Endodermal cell (in vitro differentiated cells): ENCODE measurements at regions not wholly inside any gene's neighbourhood (a gene's known extent, or its start where the extent isn't known, plus 50 kb on each side); places are given as distances from the start of the nearest gene placed in this dataset.

Experiments
- DNase-seq: peaks from one replicate; pipeline ENCODE4 v3.0.0-alpha.2; 2017
- H3K27ac ChIP-seq: 2 replicates; pipeline ENCODE4 v1.5.1; 2013; ENCODE audit warnings: mild to moderate bottlenecking, low read depth, low read length, moderate library complexity
- H3K27me3 ChIP-seq: 2 replicates; pipeline ENCODE4 v1.6.1; 2013; ENCODE audit warnings: mild to moderate bottlenecking, low read length, moderate library complexity; ENCODE audit not compliant: insufficient read depth, control insufficient read depth, poor library complexity, severe bottlenecking
- H3K36me3 ChIP-seq: 2 replicates; pipeline ENCODE4 v1.7.0; 2013; ENCODE audit warnings: mild to moderate bottlenecking, low read length, moderate library complexity; ENCODE audit not compliant: control insufficient read depth, insufficient read depth
- H3K4me1 ChIP-seq: one replicate; pipeline ENCODE4 v1.7.0; 2013; ENCODE audit warnings: low read length; ENCODE audit not compliant: control insufficient read depth, insufficient read depth
- H3K4me3 ChIP-seq: 2 replicates; pipeline ENCODE4 v1.5.1; 2013; ENCODE audit warnings: mild to moderate bottlenecking, low read length, moderate library complexity
- H3K9ac ChIP-seq: 2 replicates; pipeline ENCODE4 v1.6.1; 2013; ENCODE audit warnings: mild to moderate bottlenecking, low read length, moderate library complexity; ENCODE audit not compliant: poor library complexity, severe bottlenecking; ENCODE audit errors: extremely low read depth
- H3K9me3 ChIP-seq: 2 replicates; pipeline ENCODE4 v1.6.1; 2013; ENCODE audit warnings: mild to moderate bottlenecking, low read length, moderate library complexity; ENCODE audit not compliant: control insufficient read depth
- H3K27ac Mint-ChIP-seq: 2 replicates; pipeline ENCODE4 v1.8.0; 2020; ENCODE audit warnings: mixed read lengths
- H3K27me3 Mint-ChIP-seq: 2 replicates; pipeline ENCODE4 v1.8.0; 2021; ENCODE audit warnings: mild to moderate bottlenecking, mixed read lengths; ENCODE audit not compliant: insufficient read depth
- H3K36me3 Mint-ChIP-seq: 2 replicates; pipeline ENCODE4 v1.8.0; 2020; ENCODE audit warnings: low read depth, mixed read lengths
- H3K4me1 Mint-ChIP-seq: 2 replicates; pipeline ENCODE4 v1.8.0; 2020; ENCODE audit warnings: mixed read lengths
- H3K4me3 Mint-ChIP-seq: 2 replicates; pipeline ENCODE4 v1.8.0; 2020; ENCODE audit warnings: mild to moderate bottlenecking, moderate library complexity, mixed read lengths
- H3K9me3 Mint-ChIP-seq: 2 replicates; pipeline ENCODE4 v1.8.0; 2020; ENCODE audit warnings: mild to moderate bottlenecking, mixed read lengths
- WGBS, 2 experiments: methylation state at CpG; one replicate each; pipeline versions ENCODE4 v1.1.5 to v1.1.7; 2013; ENCODE audit warnings: missing lambda C conversion rate in 2 of 2, mixed read lengths in 1 of 2; ENCODE audit not compliant: insufficient coverage in 1 of 2, insufficient read length in 1 of 2; 5-methylcytosine and 5-hydroxymethylcytosine counted together
- TF ChIP-seq, protein P1 (sequence below): fragments of 200-600 bp; sonication (generic); conservative IDR thresholded peaks from 2 replicates; pipeline ENCODE4 v1.5.0; 2021; ENCODE audit warnings: antibody characterized with exemption, mild to moderate bottlenecking

DNA sequence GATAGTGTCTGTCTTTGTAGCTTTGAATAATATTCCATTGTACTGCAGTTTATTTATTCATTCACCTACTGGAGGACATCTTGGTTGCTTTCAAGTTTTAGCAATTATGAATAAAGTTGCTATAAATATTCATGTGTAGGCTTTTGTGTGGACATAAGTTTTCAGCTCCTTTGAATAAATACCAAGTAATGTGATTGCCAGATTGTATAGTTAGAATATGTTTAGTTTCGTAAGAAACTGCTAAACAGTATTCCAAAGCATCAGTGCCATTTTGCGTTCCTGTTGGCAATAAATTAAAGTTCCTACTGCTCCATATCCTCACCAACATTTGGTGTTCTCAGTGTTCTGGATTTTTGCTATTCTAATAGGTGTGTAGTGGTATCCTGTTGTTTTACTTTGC lies 311.7 kb upstream of the FMN2 start:
- DNase-seq = no peak
- Histone ChIP-seq H3K27ac (no peak overlapping the region), H3K9ac (no peak overlapping the region), H3K4me1 (no peaks in the 10 kb centered on the region), H3K9me3 (no peaks in the 10 kb centered on the region), H3K36me3 (no peaks in the 10 kb centered on the region), H3K4me3 (no peak overlapping the region), H3K27me3 (no peaks in the 10 kb centered on the region)
- Mint-ChIP-seq H3K36me3 (peaks cover 3% of the 10 kb centered on the region), H3K9me3 (peaks cover 2% of the 10 kb centered on the region), H3K4me3 (no peak overlapping the region), H3K27me3 (no peaks in the 10 kb centered on the region), H3K4me1 (no peaks in the 10 kb centered on the region), H3K27ac (no peak overlapping the region)
- TF ChIP-seq, protein P1, sequence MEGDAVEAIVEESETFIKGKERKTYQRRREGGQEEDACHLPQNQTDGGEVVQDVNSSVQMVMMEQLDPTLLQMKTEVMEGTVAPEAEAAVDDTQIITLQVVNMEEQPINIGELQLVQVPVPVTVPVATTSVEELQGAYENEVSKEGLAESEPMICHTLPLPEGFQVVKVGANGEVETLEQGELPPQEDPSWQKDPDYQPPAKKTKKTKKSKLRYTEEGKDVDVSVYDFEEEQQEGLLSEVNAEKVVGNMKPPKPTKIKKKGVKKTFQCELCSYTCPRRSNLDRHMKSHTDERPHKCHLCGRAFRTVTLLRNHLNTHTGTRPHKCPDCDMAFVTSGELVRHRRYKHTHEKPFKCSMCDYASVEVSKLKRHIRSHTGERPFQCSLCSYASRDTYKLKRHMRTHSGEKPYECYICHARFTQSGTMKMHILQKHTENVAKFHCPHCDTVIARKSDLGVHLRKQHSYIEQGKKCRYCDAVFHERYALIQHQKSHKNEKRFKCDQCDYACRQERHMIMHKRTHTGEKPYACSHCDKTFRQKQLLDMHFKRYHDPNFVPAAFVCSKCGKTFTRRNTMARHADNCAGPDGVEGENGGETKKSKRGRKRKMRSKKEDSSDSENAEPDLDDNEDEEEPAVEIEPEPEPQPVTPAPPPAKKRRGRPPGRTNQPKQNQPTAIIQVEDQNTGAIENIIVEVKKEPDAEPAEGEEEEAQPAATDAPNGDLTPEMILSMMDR = no peak
- WGBS, 2 experiments = 71% methylated on average over 1 of the region's 2 CpGs; no CpG with 5 or more reads in 1 of the 2 experiments

DNA sequence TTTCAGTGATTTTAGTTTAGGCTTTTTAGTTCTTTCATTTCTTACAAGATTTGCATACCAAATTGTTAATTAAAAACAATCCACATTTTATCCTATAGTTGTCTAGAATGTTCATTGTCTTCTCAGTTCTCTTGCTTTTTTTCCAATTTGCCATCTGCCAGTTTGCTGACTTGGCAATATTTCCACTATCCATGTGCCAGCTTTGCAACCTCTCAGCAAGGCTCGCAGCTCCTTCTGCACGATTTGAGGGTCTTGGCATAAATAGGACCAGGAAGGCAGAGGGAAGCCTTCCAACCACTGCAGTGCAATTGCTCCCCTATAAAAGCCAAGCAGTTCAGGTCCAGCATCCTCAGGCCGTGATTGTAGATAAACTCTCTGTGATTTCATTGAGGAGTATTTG lies 306.8 kb upstream of the FMN2 start:
- Mint-ChIP-seq H3K4me1 (no peaks in the 10 kb centered on the region), H3K27me3 (no peaks in the 10 kb centered on the region), H3K4me3 (no peak overlapping the region), H3K36me3 (peaks cover 5% of the 10 kb centered on the region), H3K27ac (no peak overlapping the region), H3K9me3 (peaks cover 2% of the 10 kb centered on the region)
- 90 to 97% methylated on average over 2 to 3 of the region's 3 CpGs for WGBS, 2 experiments
- no peak overlapping the region for H3K4me3 ChIP-seq
- H3K27ac ChIP-seq = no peak overlapping the region
- DNase-seq = no peak
- no peaks in the 10 kb centered on the region for H3K4me1 ChIP-seq
- no peaks in the 10 kb centered on the region for H3K9me3 ChIP-seq
- TF ChIP-seq, protein P1 = no peak
- no peaks in the 10 kb centered on the region for H3K36me3 ChIP-seq
- H3K27me3 ChIP-seq = no peaks in the 10 kb centered on the region
- H3K9ac ChIP-seq = no peak overlapping the region

DNA sequence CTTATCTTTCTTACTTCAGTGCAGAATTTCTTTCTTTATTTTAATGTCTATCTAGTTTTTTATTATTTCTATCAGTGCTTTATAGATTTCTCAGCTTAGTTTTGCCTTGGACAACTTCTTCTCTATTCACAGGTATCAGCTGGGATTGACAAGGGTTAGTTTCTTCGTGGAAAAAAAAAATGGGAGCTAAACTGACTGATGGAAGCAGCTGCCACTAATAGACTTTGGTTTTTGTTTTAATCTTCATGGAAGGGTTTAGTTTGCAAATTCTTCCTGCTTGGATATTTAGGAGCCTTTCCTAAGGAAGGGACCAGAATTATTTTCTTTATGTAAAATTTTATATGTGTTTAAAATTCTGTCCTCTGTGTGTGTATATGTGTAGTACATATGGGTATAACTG lies 306.1 kb upstream of the FMN2 start:
- Histone ChIP-seq H3K4me3 (no peak overlapping the region), H3K27me3 (no peaks in the 10 kb centered on the region), H3K27ac (no peak overlapping the region), H3K9ac (no peak overlapping the region), H3K36me3 (no peaks in the 10 kb centered on the region), H3K4me1 (no peaks in the 10 kb centered on the region), H3K9me3 (no peaks in the 10 kb centered on the region)
- Mint-ChIP-seq H3K27me3 (no peaks in the 10 kb centered on the region), H3K9me3 (peaks cover 2% of the 10 kb centered on the region), H3K27ac (no peak overlapping the region), H3K4me3 (no peak overlapping the region), H3K36me3 (peaks cover 5% of the 10 kb centered on the region), H3K4me1 (no peaks in the 10 kb centered on the region)
- WGBS, 2 experiments = 77 to 100% methylated on average over 1 of the region's 1 CpG
- TF ChIP-seq, protein P1 = no peak
- no peak for DNase-seq
